ENCODE measurements at regions not wholly inside any gene's neighbourhood (a gene's known extent, or its start where the extent isn't known, plus 50 kb on each side); places are given as distances from the start of the nearest gene placed in this dataset.

GRCh38 chr2:174656676-174657176 is 59.1 kb upstream of the WIPF1 start:
- TF ChIP-seq CTCF (conservative IDR thresholded peaks at IDR 0.05 in 1 of 2, IDR thresholded peaks at IDR 0.05 in 1 of 2; ENCODE audit: low read depth in 1 of 2, low read length in 2 of 2) (no peak), EZH2 (IDR thresholded peaks at IDR 0.05; ENCODE audit: low read length, missing control alignments) (no peak)
